SU-DHL-6 (cell line): ENCODE measurements at regions not wholly inside any gene's neighbourhood (a gene's known extent, or its start where the extent isn't known, plus 50 kb on each side); places are given as distances from the start of the nearest gene placed in this dataset.

Experiments
- EZH2phosphoT487 ChIP-seq: fragments of 200-600 bp; sonication (generic), shearing (Covaris generic); conservative IDR thresholded peaks from 2 replicates; pipeline ENCODE4 v1.6.1; 2018; ENCODE audit warnings: mild to moderate bottlenecking, antibody characterized with exemption, low read length, moderate library complexity, mixed read lengths
- TF ChIP-seq, protein P1 (sequence below): fragments of 200-600 bp; sonication (generic); IDR thresholded peaks from one replicate; pipeline ENCODE4 v1.5.1; 2017; ENCODE audit warnings: antibody characterized with exemption, mild to moderate bottlenecking, low read length, moderate library complexity; ENCODE audit not compliant: insufficient read depth, poor library complexity, severe bottlenecking

DNA sequence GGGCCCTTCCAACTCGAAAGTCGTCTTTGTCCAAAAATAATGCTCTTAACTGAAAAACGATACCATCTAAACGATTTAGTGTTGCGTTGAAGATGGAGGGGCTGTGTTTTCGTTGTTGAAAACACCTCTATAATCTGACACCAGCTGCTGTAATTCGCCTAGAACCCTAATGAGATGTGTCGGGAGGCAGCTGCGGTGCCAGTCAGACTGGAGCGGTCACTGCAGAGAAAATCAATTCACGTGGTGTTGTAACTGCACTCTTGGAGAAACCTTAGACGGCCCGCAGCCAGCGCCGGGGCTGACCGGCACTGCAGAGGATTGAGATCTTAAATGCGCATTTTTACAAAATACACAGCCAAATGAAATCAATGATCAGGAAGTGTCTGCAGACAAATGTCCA is 339.1 kb downstream of the ZNF536 start:
- TF ChIP-seq, protein P1, sequence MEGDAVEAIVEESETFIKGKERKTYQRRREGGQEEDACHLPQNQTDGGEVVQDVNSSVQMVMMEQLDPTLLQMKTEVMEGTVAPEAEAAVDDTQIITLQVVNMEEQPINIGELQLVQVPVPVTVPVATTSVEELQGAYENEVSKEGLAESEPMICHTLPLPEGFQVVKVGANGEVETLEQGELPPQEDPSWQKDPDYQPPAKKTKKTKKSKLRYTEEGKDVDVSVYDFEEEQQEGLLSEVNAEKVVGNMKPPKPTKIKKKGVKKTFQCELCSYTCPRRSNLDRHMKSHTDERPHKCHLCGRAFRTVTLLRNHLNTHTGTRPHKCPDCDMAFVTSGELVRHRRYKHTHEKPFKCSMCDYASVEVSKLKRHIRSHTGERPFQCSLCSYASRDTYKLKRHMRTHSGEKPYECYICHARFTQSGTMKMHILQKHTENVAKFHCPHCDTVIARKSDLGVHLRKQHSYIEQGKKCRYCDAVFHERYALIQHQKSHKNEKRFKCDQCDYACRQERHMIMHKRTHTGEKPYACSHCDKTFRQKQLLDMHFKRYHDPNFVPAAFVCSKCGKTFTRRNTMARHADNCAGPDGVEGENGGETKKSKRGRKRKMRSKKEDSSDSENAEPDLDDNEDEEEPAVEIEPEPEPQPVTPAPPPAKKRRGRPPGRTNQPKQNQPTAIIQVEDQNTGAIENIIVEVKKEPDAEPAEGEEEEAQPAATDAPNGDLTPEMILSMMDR, result no peak
- TF ChIP-seq EZH2phosphoT487, result no peak
